Fibroblast of lung (primary cell): ENCODE measurements at regions not wholly inside any gene's neighbourhood (a gene's known extent, or its start where the extent isn't known, plus 50 kb on each side); places are given as distances from the start of the nearest gene placed in this dataset.

Experiments
- DNase-seq, 2 donors: peaks; one replicate each; pipeline versions ENCODE4 v3.0.0 to v3.0.0-alpha.2; 2010; ENCODE audit warnings: low read depth in 2 of 2
- H2AFZ ChIP-seq: 2 replicates; pipeline ENCODE4 v1.5.1; 2012; ENCODE audit warnings: low read length, control low read depth, inconsistent platforms
- H3K27ac ChIP-seq: 2 replicates; pipeline ENCODE4 v1.5.1; 2011; ENCODE audit warnings: low read length, control low read depth; ENCODE audit not compliant: insufficient read depth
- H3K27me3 ChIP-seq: 2 replicates; pipeline ENCODE4 v1.5.1; 2011; ENCODE audit warnings: mild to moderate bottlenecking, low read length; ENCODE audit not compliant: control insufficient read depth, insufficient read depth
- H3K36me3 ChIP-seq: 2 replicates; pipeline ENCODE4 v1.5.1; 2011; ENCODE audit warnings: low read length; ENCODE audit not compliant: control insufficient read depth, insufficient read depth
- H3K4me1 ChIP-seq: 2 replicates; pipeline ENCODE4 v1.5.1; 2011; ENCODE audit warnings: low read length; ENCODE audit not compliant: control insufficient read depth, insufficient read depth; ENCODE audit errors: extremely low read depth
- H3K4me2 ChIP-seq: 2 replicates; pipeline ENCODE4 v1.5.1; 2011; ENCODE audit warnings: low read length, control low read depth; ENCODE audit not compliant: insufficient read depth; ENCODE audit errors: extremely low read depth
- H3K4me3 ChIP-seq, 4 experiments: fragments of 200-600 bp in 1 of 4; sonication (generic) in 1 of 4; replicated peaks in 1 of 4; 2 replicates each; pipeline ENCODE4 v1.5.1; 2011 to 2016; ENCODE audit warnings: low read length in 4 of 4, low read depth in 3 of 4, mild to moderate bottlenecking in 3 of 4, control low read depth in 2 of 4, inconsistent platforms in 1 of 4, mixed read lengths in 1 of 4; ENCODE audit not compliant: insufficient read depth in 1 of 4; ENCODE audit errors: control extremely low read depth in 1 of 4
- H3K79me2 ChIP-seq: 2 replicates; pipeline ENCODE4 v1.5.1; 2012; ENCODE audit warnings: mild to moderate bottlenecking, low read length, inconsistent platforms; ENCODE audit not compliant: control insufficient read depth, insufficient read depth
- H3K9ac ChIP-seq: 2 replicates; pipeline ENCODE4 v1.5.1; 2011; ENCODE audit warnings: mild to moderate bottlenecking, low read length, control low read depth; ENCODE audit not compliant: insufficient read depth
- H3K9me3 ChIP-seq: 2 replicates; pipeline ENCODE4 v1.5.1; 2012; ENCODE audit warnings: low read depth, low read length; ENCODE audit not compliant: control insufficient read depth, insufficient read depth
- H4K20me1 ChIP-seq: 2 replicates; pipeline ENCODE4 v1.5.1; 2011; ENCODE audit warnings: low read length; ENCODE audit not compliant: control insufficient read depth, insufficient read depth; ENCODE audit errors: extremely low read depth
- CTCF ChIP-seq, 2 donors: IDR thresholded peaks in 1 of 2; conservative IDR thresholded peaks in 1 of 2; 1 replicate in 1 of 2; 2 replicates in 1 of 2; pipeline ENCODE4 v1.5.1; 2011 to 2012; ENCODE audit warnings: low read length in 2 of 2, control low read depth in 1 of 2, inconsistent platforms in 1 of 2, low read depth in 1 of 2, mild to moderate bottlenecking in 1 of 2
- EZH2 ChIP-seq: IDR thresholded peaks from 2 replicates; pipeline ENCODE4 v1.5.1; 2012; ENCODE audit warnings: low read length, control low read depth, mild to moderate bottlenecking; ENCODE audit errors: missing control alignments

- no peak overlapping the region for H2AFZ ChIP-seq
- no peaks in the 10 kb centered on the region for H3K9me3 ChIP-seq
- no peak overlapping the region for H3K4me2 ChIP-seq
- no peaks in the 10 kb centered on the region for H4K20me1 ChIP-seq
- no peak overlapping the region for H3K4me3 ChIP-seq
- H3K27me3 ChIP-seq = no peaks in the 10 kb centered on the region
- H3K27ac ChIP-seq = no peak overlapping the region
- H3K79me2 ChIP-seq = no peaks in the 10 kb centered on the region
- H3K4me1 ChIP-seq = no peaks in the 10 kb centered on the region
- no peaks in the 10 kb centered on the region for H3K36me3 ChIP-seq
- H3K9ac ChIP-seq = no peak overlapping the region
- TF ChIP-seq EZH2 (no peak), CTCF (conservative IDR thresholded peaks at IDR 0.05 in 1 of 2, IDR thresholded peaks at IDR 0.05 in 1 of 2; ENCODE audit: low read depth in 1 of 2, low read length in 2 of 2) (no peak)
- no peak for DNase-seq
Measured at GRCh38 chr13:109971006-109971405, 184.6 kb upstream of the IRS2 start.

GRCh38 chr13:109968876-109969577, 182.6 kb upstream of the IRS2 start:
- no peak for TF ChIP-seq EZH2
- TF ChIP-seq CTCF (conservative IDR thresholded peaks at IDR 0.05 in 1 of 2, IDR thresholded peaks at IDR 0.05 in 1 of 2; ENCODE audit: low read depth in 1 of 2, low read length in 2 of 2) = no peak
- Histone ChIP-seq H3K27ac (no peak overlapping the region), H3K36me3 (no peaks in the 10 kb centered on the region), H3K4me1 (no peaks in the 10 kb centered on the region), H3K9ac (no peak overlapping the region), H3K79me2 (no peaks in the 10 kb centered on the region), H4K20me1 (no peaks in the 10 kb centered on the region), H3K27me3 (no peaks in the 10 kb centered on the region), H2AFZ (no peak overlapping the region), H3K9me3 (no peaks in the 10 kb centered on the region), H3K4me2 (no peak overlapping the region), H3K4me3 (no peak overlapping the region)
- DNase-seq = peak in 1 of 2 donors; percentile 69

- no peak overlapping the region for H3K27ac ChIP-seq
- no peaks in the 10 kb centered on the region for H3K9me3 ChIP-seq
- H3K4me3 ChIP-seq = no peak overlapping the region
- no peaks in the 10 kb centered on the region for H4K20me1 ChIP-seq
- TF ChIP-seq EZH2 (no peak), CTCF (conservative IDR thresholded peaks at IDR 0.05 in 1 of 2, IDR thresholded peaks at IDR 0.05 in 1 of 2; ENCODE audit: low read depth in 1 of 2, low read length in 2 of 2) (no peak)
- H3K36me3 ChIP-seq = no peaks in the 10 kb centered on the region
- no peak for DNase-seq
- H3K4me1 ChIP-seq = no peaks in the 10 kb centered on the region
- no peaks in the 10 kb centered on the region for H3K27me3 ChIP-seq
- H3K4me2 ChIP-seq = no peak overlapping the region
- peak overlapping the region; percentile 23 for H2AFZ ChIP-seq
- no peaks in the 10 kb centered on the region for H3K79me2 ChIP-seq
- no peak overlapping the region for H3K9ac ChIP-seq
Measured at GRCh38 chr13:109963960-109964563, 177.7 kb upstream of the IRS2 start.
